GM18508 (cell line): ENCODE measurements at regions not wholly inside any gene's neighbourhood (a gene's known extent, or its start where the extent isn't known, plus 50 kb on each side); places are given as distances from the start of the nearest gene placed in this dataset.

Source experiments
- ATAC-seq: cut with Tn5 transposase; IDR thresholded peaks from one replicate; pipeline ENCODE4 v1.9.1; 2021; ENCODE audit warnings: moderate number of reproducible peaks; ENCODE audit not compliant: insufficient read depth, unreplicated experiment

DNA sequence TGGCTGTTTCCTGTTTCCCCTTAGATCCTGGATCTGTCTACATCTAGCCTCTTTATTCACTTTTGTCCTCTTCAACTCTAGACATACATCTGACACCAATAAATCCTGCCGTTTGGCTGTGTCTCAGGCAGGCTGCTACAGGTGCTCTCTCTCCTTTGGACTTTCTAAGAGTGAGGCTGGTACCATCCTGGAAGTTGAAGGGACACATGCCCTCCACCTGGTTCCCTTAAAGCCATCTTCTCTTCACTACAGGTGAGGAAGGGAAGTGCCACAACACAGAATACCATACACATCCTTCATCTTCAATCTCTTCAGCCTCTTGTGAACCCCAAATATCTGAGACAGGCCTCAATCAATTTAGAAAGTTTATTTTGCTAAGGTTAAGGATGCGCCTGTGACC lies 137.9 kb downstream of the BACH1 start:
- ATAC-seq = no peak

DNA sequence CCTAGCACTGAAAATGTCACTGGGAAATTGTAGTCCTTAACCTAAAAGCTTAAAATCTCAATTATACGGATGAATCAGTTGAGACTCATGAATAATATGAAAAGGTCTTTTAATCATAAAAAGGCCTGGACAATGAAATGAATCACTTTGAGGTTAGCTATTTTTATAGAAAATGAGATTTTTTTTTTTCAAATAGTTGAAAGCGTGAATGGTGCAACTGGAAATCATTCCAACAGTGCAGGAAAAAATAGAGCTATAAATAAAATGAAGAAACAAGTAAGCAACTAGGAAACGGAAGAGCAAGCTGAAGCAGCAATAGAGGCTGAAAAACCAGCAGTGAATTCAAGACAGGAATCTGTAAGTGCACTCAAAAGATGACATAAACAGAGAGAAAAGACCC lies 142.9 kb downstream of the BACH1 start:
- no peak for ATAC-seq

DNA sequence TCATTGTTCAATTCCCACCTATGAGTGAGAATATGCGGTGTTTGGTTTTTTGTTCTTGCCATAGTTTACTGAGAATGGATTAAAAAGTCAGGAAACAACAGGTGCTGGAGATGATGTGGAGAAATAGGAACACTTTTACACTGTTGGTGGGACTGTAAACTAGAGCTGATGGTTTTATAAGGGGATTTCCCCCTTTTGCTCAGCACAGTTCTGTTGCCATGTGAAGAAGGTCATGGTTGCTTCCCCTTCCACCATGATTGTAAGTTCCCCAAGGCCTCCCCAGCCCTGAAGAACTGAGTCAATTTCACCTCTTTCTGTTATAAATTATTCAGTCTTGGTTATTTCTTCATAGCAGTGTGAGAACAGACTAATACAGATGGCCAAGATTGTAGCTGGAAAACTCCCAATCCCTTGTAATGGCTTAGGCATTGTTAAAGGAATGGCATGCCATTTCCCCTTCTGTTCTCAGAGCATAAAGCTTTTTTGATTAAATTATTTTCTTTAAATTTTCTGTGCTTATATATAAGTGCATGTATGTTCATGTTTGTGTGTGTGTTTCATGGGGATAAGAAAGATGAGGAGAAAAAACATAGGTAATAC lies 144.8 kb downstream of the BACH1 start:
- ATAC-seq = no peak

DNA sequence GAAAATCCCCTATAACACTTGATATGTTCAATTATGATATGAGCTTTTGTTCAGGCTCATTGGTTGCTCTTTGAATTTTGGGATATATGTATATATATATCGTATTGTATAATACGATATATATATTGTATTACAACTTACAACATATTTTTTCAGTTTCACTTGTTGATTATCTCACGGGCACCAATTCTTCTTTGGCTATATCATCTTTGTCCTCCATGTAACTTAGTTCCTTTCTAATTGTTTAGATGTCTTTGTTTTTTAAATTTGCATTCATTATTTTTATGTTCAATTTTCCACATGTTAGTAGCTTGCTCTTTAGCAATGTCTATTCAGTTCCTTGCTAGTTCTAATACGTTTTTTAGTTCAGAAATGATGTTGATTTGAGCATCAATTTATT lies 150.0 kb downstream of the BACH1 start:
- no peak for ATAC-seq

DNA sequence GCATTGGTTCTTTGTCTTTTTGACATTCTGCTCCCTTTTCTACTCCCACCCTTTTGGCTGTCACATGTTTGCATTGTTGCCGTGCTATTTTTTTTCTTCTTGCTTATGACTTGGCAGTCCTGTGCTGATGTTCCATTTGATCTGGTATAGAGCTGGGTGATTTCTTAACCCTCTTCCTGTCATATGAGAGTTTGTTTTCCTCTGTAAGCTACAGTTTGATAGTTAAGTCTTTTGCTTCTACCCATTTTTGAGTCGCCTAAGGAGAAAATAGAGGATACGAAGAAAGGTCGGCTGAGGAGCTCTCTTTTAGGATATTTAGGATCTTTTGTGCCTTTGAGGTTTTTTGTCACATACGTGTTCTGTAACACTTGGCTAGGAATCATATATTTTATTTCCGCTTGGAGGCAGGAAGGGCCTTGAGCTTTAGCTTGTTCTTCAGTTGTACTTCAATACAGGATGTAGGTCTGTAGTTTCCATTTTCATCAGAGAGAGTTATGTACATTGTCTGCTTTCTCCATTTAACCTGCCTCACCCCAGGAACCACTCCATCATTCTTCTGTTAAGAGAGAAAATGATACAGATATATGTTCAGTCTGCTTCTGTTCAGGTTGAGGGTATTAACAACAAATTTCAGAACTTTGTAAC lies 150.7 kb downstream of the BACH1 start:
- no peak for ATAC-seq

DNA sequence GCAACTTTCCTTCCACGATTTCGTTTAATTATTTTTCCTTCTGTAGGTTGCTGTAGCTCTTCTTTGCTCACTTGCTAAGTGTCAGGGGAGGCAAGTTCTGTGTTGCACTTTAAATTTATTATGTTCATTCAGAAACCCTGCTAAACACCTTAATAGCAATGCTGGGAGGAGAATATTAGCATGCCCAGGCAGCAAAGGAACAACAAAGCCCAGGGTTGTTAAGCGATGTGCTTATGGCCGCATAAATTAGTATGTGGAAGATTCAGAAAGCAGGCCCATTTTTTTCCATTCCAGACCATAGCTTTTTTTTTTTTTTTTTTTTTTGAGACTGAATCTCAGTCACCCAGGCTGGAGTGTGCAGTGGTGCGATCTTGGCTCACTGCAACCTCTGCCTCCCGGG lies 151.3 kb downstream of the BACH1 start:
- no peak for ATAC-seq

DNA sequence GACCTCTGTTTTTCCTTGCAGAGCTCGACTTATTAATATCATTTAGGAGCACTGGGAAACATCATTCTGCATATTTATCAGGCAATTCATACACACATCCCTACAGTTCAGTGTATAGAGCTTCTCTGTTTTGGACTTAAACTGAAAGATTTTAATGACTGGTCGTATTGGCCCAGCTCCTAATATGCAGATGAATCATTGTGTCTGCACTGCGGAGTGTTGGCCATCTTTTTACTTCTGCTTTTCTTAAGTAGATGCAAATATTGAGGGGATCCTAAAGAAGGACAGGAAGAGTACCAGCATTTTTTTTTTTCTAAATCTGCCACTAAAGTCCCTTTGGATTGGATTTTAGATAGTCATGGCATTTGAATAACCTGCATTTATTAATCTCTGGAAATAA lies 154.8 kb downstream of the BACH1 start:
- ATAC-seq = no peak

DNA sequence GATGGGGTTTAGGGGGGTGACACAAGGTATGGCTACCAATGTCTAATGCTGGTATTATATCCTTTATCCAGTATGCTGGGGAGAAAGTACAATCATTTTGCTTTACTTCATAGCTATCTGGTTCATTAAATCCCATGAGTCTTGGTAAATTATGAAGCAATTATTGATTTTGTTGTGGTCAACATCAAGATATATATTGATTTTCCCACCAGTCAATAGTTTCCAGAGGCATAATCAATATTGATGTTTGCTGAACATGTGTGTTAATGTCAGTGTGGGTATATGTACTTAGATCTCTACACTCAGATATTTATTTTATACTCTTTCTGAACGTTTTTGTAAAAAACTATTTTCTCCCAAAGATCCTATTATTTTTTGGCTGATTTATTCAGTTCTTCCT lies 155.5 kb downstream of the BACH1 start:
- no peak for ATAC-seq

DNA sequence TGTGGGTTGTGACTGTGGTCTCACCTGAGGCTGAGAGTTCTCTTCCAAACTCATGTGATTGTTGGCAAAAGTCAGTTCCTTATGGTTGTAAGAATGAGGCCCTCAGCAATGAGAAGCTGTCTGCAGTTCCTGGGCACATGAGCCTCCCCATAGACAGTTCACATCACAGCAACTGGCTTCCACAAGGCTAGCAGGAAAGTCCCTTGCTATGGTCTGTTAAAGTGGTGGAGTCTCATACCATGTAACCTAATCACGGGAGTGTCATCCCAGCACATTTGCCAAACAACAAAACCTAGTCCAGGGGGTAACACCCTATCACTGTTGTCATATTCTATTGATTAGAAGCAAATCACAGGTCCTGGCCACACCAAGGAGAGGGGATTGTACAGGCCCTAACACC lies 163.8 kb downstream of the BACH1 start:
- ATAC-seq = no peak

DNA sequence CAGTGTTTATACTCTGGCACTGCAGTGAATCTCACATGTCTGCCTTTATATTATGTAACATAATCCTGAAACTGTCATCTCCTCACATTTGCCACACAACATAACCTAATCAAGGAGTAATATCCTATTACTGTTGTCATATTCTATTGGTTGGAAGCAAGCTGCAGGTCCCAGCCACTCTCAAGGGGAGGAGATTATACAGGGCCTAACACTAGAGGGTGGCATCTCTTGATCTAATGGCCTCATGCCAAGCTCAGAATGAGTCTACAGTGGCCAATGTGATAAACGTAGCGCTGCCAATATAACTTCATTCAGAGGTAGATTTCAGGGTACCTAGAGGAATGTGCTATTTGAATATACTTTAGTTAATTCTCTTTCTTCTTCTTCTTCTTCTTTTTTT lies 166.8 kb downstream of the BACH1 start:
- no peak for ATAC-seq

DNA sequence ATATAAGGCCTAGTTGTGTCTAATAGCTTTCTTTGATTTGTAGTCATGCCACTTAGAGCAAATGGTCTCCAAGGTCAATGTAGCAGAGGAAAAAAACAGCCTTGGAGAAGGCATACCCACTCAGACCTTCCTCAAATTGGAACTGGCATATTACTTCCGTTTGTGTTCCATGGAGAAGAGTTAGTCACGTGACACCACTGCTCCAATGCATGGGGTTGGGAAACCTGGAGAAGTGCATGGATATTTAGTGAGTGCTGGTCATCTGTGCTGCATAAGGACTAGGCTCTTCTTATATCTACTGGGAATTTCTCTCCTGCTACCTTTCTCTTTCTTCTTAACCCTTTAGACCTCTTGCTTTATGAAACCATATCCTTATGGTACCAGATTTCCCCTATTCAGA lies 167.8 kb downstream of the BACH1 start:
- ATAC-seq = no peak

DNA sequence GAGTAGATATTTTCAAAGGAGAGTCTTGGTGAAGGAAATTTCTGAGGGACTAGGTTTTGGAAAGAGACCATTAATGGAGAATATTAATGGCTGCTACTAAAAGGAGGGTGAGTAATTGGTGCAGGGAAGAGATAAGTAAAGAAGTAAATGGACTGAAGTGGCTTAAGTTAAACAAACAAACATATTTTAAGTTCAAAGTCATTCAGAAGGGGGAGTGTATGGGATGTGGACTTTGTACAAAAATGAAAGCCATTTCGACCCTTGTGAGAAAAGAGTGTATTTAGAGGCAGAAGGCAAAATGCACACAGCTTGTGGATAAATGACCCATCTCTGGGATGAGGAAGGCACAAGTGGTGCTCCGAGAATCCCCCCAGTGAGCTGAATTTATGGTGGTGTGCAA lies 171.7 kb downstream of the BACH1 start:
- no peak for ATAC-seq

DNA sequence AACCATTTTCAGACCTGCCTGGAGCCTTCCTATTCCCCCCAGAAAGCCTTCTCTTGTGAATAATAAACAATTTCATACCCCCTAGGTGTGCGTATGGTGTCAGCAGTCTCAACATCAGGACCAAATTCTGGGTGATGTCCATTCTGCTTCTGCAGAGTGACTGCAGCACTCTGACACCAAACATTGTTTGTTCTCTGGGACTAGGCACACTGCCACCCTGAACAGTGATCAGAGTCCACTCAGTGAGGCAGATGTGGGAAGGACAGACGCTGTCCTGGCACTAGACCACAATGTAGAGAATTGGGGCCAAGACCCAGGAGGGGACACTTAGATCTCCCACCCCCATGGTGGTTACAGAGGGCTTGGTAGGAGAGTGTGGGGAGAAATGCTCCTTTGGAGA lies 175.1 kb downstream of the BACH1 start:
- ATAC-seq = no peak

DNA sequence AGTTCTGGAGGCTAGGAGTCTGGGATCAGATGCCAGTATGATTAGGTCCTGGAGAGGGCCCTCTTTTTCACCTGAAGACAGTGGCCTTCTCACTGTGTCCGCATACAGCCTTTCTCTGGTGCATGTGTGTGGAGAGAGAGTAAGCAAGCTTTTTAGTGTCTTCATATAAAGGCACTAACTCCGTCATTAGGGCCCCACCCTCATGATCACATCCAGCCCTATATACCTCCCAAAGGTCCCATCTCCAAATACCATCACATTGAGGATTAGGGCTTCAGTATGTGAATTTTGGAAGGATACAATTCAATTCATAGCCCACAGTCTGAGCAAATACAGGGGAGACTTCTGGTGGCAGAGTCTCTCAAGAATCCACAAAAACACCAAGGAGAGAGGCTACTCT lies 176.6 kb downstream of the BACH1 start:
- no peak for ATAC-seq

DNA sequence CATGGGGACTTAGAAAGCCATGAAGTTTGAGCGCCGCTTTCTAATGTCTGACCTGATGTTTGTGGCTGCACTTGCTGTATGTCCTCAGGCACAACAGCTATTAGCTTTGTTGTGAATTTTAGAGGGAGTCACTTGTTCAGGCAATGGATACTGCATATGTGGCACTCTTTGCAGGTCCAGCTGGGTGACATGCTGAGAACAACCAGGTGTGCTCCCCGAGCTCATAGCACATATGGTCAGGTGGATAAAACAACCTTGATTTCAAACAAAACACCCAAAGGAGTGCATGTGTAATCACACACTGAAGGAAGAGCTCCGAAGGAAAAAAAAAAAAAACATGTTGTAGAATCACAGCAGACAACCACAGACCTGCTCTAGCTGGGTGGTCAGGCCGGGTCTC lies 178.6 kb downstream of the BACH1 start:
- ATAC-seq = no peak

DNA sequence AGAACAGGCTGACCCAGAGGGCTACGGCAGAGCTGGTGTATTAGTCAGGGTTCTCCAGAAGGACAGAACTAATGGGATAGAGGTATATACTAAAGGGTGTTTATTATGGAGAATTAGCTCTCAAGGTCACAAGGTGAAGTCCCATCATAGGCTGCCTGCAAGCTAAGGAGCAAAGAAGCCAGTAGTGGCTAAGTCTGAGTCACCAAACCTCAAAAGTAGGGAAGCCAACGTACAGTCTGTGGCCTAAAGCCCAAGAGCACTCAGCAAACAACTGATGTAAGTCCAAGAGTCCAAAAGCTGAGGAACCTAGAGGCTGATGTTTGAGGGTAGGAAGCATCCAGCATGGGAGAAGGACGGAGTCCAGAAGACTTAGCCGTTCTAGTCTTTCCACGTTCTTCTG lies 179.2 kb downstream of the BACH1 start:
- ATAC-seq = no peak

DNA sequence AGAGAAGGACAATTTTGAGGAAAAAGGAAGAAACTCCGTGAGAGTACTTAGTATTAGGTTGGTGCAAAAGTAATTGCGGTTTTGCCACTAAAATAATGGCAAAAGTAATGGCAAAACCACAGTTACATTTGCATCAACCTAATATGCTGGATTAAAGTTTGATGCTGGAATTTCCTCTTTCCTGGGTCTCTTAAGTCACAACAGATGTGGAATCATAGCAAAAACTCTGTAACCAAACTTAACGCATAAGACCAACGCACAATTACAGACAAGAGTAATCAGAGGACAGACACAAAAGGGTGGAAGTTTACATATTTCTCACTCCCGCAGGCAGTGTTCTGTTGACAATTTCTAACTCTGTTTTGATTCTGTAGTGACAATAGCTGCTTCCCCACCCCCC lies 182.4 kb downstream of the BACH1 start:
- ATAC-seq = no peak

DNA sequence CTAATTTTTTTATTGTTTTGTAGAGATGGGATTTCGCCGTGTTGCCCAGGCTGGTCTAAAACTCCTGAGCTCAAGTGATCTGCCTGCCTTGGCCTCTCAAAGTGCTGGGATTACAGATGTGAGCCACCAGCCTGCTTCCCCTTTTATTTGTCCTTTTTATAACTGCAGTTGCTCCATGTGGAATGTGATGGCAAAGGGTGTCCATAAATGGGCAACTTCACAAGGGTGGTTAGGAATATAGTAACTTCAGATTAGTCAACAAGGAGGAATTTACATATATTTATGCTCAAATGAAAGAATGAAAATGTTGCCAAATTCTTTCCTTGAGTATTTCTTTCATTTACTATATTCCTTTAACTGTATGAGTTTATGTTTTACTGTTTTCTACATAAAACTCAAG lies 182.9 kb downstream of the BACH1 start:
- ATAC-seq = no peak

DNA sequence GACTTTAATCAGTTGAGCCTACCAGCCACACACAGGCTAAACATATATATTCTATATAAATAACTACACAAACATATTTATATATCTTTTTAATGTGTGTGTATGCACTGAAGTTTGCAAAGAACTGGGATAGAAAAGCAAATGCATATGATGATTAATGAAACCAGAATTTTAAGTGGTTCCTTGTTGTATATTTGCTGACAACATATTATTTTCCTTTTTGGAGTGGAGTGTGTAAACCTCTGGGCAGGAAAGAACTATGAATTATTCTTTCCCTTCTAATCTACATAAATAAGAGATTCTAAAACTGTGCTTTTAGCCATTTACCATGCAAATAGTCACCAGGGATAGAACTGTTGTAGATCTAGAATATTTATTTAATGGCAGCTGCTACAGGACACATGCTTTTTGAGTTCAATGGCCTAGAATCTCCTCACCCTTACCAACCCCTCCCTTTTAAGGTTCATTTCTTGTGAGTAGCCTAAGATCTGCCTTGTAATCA lies 187.6 kb downstream of the BACH1 start:
- no peak for ATAC-seq
